Heart left ventricle (tissue), 13 donors: ENCODE measurements at regions not wholly inside any gene's neighbourhood (a gene's known extent, or its start where the extent isn't known, plus 50 kb on each side); places are given as distances from the start of the nearest gene placed in this dataset.

Experiments
- CTCF ChIP-seq, 12 donors: fragments of 200-600 bp; sonication (generic) in 4 of 12; IDR thresholded peaks; one replicate each; pipeline versions ENCODE4 v1.5.0 to v1.8.0; 2018 to 2022; ENCODE audit warnings: antibody characterized with exemption in 12 of 12, mild to moderate bottlenecking in 5 of 12
- POLR2A ChIP-seq, 2 donors: fragments of 450-650 bp; IDR thresholded peaks; one replicate each; pipeline ENCODE4 v1.6.1; 2017; ENCODE audit warnings: antibody characterized with exemption in 2 of 2, mild to moderate bottlenecking in 2 of 2, moderate library complexity in 2 of 2
- donor health status: ischemic (EF 13 %, LVEDD 7.1; RV severe dilation, severe dysfunction).
- donor health status: DM: no; HTN: yes; CAD: no.
- donor health status: DM: no; HTN: no; CAD: no.
- donor health status: ischemic (EF 25% LVEDD 6.9; RV normal size, moderate dysfunction).
- donor health status: ischemic (EF 25% LVEDD 5.7; RV mildly dilated, moderate dysfunction).
- donor health status: ischemic (EF 35%, LVEDD 5.7; RV mildly dilated, moderate dysfunction).
- donor health status: nonischemic (EF 11% LVEDD 7.7; RV severe dilation, severe dysfunction).
- donor health status: DM: yes; HTN: yes; CAD: no.
- donor health status: PGD.
- donor health status: ischemic (EF 29% LVEDD 5.4; RV normal size, mild dysfunction).
- donor health status: nonischemic (EF 23%, LVEDD 6.1; RV moderate dilation, normal function).

- TF ChIP-seq CTCF (IDR thresholded peaks at IDR 0.05) (no peak), POLR2A (IDR thresholded peaks at IDR 0.05) (no peak)
These were observed 231.8 kb downstream of the ETS1 start for GRCh38 chr11:128355558-128355957.
